Liver (tissue), 7 donors: ENCODE measurements at regions not wholly inside any gene's neighbourhood (a gene's known extent, or its start where the extent isn't known, plus 50 kb on each side); places are given as distances from the start of the nearest gene placed in this dataset.

Experiments
- DNase-seq: peaks from one replicate; pipeline ENCODE4 v3.0.0-alpha.2; 2017; ENCODE audit warnings: low spot score
- H3K27ac ChIP-seq, 2 donors: one replicate each; pipeline ENCODE4 v1.7.0; 2013; ENCODE audit warnings: inconsistent platforms in 2 of 2, low read length in 2 of 2, control low read depth in 1 of 2, low read depth in 1 of 2, mild to moderate bottlenecking in 1 of 2
- H3K27me3 ChIP-seq, 4 donors: one replicate each; pipeline versions ENCODE4 v1.6.1 to v1.7.0; 2013; ENCODE audit warnings: low read length in 3 of 4, inconsistent platforms in 1 of 4, mild to moderate bottlenecking in 1 of 4, moderate library complexity in 1 of 4; ENCODE audit not compliant: control insufficient read depth in 4 of 4, insufficient read depth in 4 of 4
- H3K36me3 ChIP-seq, 4 donors: one replicate each; pipeline versions ENCODE4 v1.6.1 to v1.7.0; 2013; ENCODE audit warnings: low read length in 3 of 4, mild to moderate bottlenecking in 3 of 4, low read depth in 1 of 4, moderate library complexity in 1 of 4; ENCODE audit not compliant: control insufficient read depth in 4 of 4, insufficient read depth in 3 of 4
- H3K4me1 ChIP-seq, 4 donors: one replicate each; pipeline versions ENCODE4 v1.6.1 to v1.7.0; 2013; ENCODE audit warnings: low read length in 3 of 4, mild to moderate bottlenecking in 3 of 4, moderate library complexity in 1 of 4; ENCODE audit not compliant: control insufficient read depth in 4 of 4, insufficient read depth in 4 of 4
- H3K4me3 ChIP-seq, 3 donors: one replicate each; pipeline versions ENCODE4 v1.6.1 to v1.7.0; 2013; ENCODE audit warnings: low read length in 3 of 3, control low read depth in 1 of 3, low read depth in 1 of 3, mild to moderate bottlenecking in 1 of 3
- H3K9ac ChIP-seq, 2 donors: one replicate each; pipeline ENCODE4 v1.7.0; 2013; ENCODE audit warnings: low read length in 2 of 2, mild to moderate bottlenecking in 2 of 2, moderate library complexity in 2 of 2, control low read depth in 1 of 2, low read depth in 1 of 2
- H3K9me3 ChIP-seq, 4 donors: one replicate each; pipeline versions ENCODE4 v1.6.1 to v1.7.0; 2013; ENCODE audit warnings: low read length in 3 of 4; ENCODE audit not compliant: control insufficient read depth in 4 of 4
- EGR1 ChIP-seq, 2 donors: IDR thresholded peaks; 2 replicates each; pipeline ENCODE4 v1.6.1; 2016 to 2018; ENCODE audit warnings: antibody characterized with exemption in 2 of 2, low read depth in 2 of 2
- GABPA ChIP-seq, 2 donors: IDR thresholded peaks in 1 of 2; conservative IDR thresholded peaks in 1 of 2; 2 replicates each; pipeline ENCODE4 v1.6.1; 2016; ENCODE audit warnings: antibody characterized with exemption in 2 of 2, mild to moderate bottlenecking in 1 of 2, moderate library complexity in 1 of 2
- HNF4A ChIP-seq, 2 donors: conservative IDR thresholded peaks; 2 replicates each; pipeline ENCODE4 v1.6.1; 2016; ENCODE audit warnings: antibody characterized with exemption in 2 of 2, mild to moderate bottlenecking in 2 of 2
- HNF4G ChIP-seq: IDR thresholded peaks from 2 replicates; pipeline ENCODE4 v1.6.1; 2016; ENCODE audit warnings: antibody characterized with exemption
- JUND ChIP-seq, 2 donors: IDR thresholded peaks; 2 replicates each; pipeline ENCODE4 v1.6.1; 2016; ENCODE audit warnings: antibody characterized with exemption in 2 of 2
- SP1 ChIP-seq: IDR thresholded peaks from 2 replicates; pipeline ENCODE4 v1.6.1; 2018; ENCODE audit warnings: antibody characterized with exemption, mild to moderate bottlenecking
- TAF1 ChIP-seq: conservative IDR thresholded peaks from 2 replicates; pipeline ENCODE4 v1.6.1; 2016; ENCODE audit warnings: antibody characterized with exemption, mild to moderate bottlenecking
- YY1 ChIP-seq: IDR thresholded peaks from 2 replicates; pipeline ENCODE4 v1.6.1; 2016; ENCODE audit warnings: antibody characterized with exemption, mild to moderate bottlenecking
- WGBS: extraction: QIAGEN DNeasy Blood & Tissue Kit; methylation state at CpG from one replicate; pipeline ENCODE4 v1.1.7; 2013; 5-methylcytosine and 5-hydroxymethylcytosine counted together
- TF ChIP-seq, protein P1 (sequence below): IDR thresholded peaks from 2 replicates; pipeline ENCODE4 v1.6.1; 2016; ENCODE audit warnings: antibody characterized with exemption, mild to moderate bottlenecking
- TF ChIP-seq, protein P2 (sequence below): IDR thresholded peaks from 2 replicates; pipeline ENCODE4 v1.6.1; 2016; ENCODE audit warnings: antibody characterized with exemption
- TF ChIP-seq, protein P3 (sequence below): IDR thresholded peaks from 2 replicates; pipeline ENCODE4 v1.6.1; 2016; ENCODE audit warnings: antibody characterized with exemption
- TF ChIP-seq, protein P4 (sequence below): IDR thresholded peaks from 2 replicates; pipeline ENCODE4 v1.6.1; 2016; ENCODE audit warnings: antibody characterized with exemption
- donor health status: healthy.
- donor health status: healthy.
- donor health status: healthy.
- donor health status: healthy.

DNA sequence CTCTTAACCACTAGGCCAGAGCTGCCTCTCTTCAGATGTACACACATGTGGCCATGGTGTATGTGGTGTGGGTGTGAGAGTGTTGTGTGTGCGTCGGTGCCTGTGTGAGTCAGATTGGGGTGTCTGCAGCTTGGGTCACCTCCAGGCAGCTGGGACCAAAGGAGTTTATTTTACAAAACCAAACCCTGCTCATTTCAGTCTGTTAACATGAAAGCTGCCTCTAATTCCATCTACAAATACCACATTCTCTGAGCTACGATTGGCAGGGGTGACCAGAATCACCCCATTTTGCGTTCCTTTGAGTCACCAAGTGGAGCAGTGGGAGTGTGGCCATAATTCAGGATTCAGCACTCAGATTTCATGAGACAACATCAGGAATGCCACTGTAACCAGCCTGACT lies 105.3 kb downstream of the IRX5 start:
- Histone ChIP-seq H3K4me1 (no peaks in the 10 kb centered on the region), H3K4me3 (no peak overlapping the region), H3K9ac (no peak overlapping the region), H3K9me3 (no peaks in the 10 kb centered on the region), H3K27ac (no peak overlapping the region), H3K27me3 (no peaks in the 10 kb centered on the region), H3K36me3 (no peaks in the 10 kb centered on the region)
- DNase-seq, result no peak
- TF ChIP-seq, protein P1, sequence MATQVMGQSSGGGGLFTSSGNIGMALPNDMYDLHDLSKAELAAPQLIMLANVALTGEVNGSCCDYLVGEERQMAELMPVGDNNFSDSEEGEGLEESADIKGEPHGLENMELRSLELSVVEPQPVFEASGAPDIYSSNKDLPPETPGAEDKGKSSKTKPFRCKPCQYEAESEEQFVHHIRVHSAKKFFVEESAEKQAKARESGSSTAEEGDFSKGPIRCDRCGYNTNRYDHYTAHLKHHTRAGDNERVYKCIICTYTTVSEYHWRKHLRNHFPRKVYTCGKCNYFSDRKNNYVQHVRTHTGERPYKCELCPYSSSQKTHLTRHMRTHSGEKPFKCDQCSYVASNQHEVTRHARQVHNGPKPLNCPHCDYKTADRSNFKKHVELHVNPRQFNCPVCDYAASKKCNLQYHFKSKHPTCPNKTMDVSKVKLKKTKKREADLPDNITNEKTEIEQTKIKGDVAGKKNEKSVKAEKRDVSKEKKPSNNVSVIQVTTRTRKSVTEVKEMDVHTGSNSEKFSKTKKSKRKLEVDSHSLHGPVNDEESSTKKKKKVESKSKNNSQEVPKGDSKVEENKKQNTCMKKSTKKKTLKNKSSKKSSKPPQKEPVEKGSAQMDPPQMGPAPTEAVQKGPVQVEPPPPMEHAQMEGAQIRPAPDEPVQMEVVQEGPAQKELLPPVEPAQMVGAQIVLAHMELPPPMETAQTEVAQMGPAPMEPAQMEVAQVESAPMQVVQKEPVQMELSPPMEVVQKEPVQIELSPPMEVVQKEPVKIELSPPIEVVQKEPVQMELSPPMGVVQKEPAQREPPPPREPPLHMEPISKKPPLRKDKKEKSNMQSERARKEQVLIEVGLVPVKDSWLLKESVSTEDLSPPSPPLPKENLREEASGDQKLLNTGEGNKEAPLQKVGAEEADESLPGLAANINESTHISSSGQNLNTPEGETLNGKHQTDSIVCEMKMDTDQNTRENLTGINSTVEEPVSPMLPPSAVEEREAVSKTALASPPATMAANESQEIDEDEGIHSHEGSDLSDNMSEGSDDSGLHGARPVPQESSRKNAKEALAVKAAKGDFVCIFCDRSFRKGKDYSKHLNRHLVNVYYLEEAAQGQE, result no peak
- TF ChIP-seq, protein P2, sequence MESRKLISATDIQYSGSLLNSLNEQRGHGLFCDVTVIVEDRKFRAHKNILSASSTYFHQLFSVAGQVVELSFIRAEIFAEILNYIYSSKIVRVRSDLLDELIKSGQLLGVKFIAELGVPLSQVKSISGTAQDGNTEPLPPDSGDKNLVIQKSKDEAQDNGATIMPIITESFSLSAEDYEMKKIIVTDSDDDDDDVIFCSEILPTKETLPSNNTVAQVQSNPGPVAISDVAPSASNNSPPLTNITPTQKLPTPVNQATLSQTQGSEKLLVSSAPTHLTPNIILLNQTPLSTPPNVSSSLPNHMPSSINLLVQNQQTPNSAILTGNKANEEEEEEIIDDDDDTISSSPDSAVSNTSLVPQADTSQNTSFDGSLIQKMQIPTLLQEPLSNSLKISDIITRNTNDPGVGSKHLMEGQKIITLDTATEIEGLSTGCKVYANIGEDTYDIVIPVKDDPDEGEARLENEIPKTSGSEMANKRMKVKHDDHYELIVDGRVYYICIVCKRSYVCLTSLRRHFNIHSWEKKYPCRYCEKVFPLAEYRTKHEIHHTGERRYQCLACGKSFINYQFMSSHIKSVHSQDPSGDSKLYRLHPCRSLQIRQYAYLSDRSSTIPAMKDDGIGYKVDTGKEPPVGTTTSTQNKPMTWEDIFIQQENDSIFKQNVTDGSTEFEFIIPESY, result no peak
- TF ChIP-seq EGR1 (IDR thresholded peaks at IDR 0.05; ENCODE audit: low read depth in 2 of 2), result no peak
- no peak for TF ChIP-seq GABPA (IDR thresholded peaks at IDR 0.05 in 1 of 2, conservative IDR thresholded peaks at IDR 0.05 in 1 of 2)
- no peak for TF ChIP-seq SP1
- no peak for TF ChIP-seq HNF4G
- no peak for TF ChIP-seq JUND (IDR thresholded peaks at IDR 0.05)
- 83% methylated on average over 4 of the region's 4 CpGs for WGBS

DNA sequence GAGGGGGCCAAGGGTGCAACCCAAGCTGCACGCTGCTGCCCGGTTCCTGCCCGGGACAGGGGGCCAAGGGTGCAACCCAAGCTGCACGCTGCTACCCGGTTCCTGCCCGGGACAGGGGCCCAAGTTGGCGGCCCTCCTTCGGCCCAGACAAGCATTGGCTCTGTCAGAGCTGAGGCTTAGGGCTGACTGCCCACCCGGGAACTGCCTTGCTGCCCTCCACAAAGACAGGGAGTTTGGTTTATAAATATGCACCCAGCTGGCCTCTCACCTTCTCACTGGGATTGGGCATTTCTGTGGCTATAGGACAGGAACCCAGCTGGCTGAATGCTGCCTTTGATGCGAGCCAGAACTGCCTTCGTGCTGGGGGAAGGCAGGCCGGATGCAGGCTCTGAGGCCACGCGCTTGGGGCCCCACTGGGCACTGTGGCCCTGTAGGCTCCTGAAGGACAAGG lies 105.7 kb downstream of the IRX5 start:
- no peak overlapping the region for H3K27ac ChIP-seq
- H3K4me3 ChIP-seq, result no peak overlapping the region
- DNase-seq, result no peak
- 91% methylated on average over 14 of the region's 14 CpGs for WGBS
- no peaks in the 10 kb centered on the region for H3K27me3 ChIP-seq
- H3K36me3 ChIP-seq, result no peaks in the 10 kb centered on the region
- no peak overlapping the region for H3K9ac ChIP-seq
- no peaks in the 10 kb centered on the region for H3K4me1 ChIP-seq
- TF ChIP-seq EGR1 (IDR thresholded peaks at IDR 0.05; ENCODE audit: low read depth in 2 of 2) (no peak), TAF1 (no peak), YY1 (no peak), HNF4G (no peak), HNF4A (conservative IDR thresholded peaks at IDR 0.05) (no peak), SP1 (no peak)
- TF ChIP-seq, protein P3, sequence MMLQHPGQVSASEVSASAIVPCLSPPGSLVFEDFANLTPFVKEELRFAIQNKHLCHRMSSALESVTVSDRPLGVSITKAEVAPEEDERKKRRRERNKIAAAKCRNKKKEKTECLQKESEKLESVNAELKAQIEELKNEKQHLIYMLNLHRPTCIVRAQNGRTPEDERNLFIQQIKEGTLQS, result no peak
- TF ChIP-seq, protein P2, result no peak
- TF ChIP-seq, protein P4, sequence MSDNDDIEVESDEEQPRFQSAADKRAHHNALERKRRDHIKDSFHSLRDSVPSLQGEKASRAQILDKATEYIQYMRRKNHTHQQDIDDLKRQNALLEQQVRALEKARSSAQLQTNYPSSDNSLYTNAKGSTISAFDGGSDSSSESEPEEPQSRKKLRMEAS, result no peak
- no peaks in the 10 kb centered on the region for H3K9me3 ChIP-seq
